PC-9 (cell line): ENCODE measurements at regions not wholly inside any gene's neighbourhood (a gene's known extent, or its start where the extent isn't known, plus 50 kb on each side); places are given as distances from the start of the nearest gene placed in this dataset.

ENCODE experiments used
- CTCF ChIP-seq: fragments of 200-600 bp; sonication (generic); conservative IDR thresholded peaks from 2 replicates; pipeline ENCODE4 v1.6.1; 2017; ENCODE audit warnings: mixed run types, antibody characterized with exemption, mild to moderate bottlenecking, moderate library complexity
- EZH2 ChIP-seq: fragments of 200-600 bp; sonication (generic); IDR thresholded peaks from 2 replicates; pipeline ENCODE4 v1.8.0; 2017; ENCODE audit warnings: antibody characterized with exemption, low read depth

DNA sequence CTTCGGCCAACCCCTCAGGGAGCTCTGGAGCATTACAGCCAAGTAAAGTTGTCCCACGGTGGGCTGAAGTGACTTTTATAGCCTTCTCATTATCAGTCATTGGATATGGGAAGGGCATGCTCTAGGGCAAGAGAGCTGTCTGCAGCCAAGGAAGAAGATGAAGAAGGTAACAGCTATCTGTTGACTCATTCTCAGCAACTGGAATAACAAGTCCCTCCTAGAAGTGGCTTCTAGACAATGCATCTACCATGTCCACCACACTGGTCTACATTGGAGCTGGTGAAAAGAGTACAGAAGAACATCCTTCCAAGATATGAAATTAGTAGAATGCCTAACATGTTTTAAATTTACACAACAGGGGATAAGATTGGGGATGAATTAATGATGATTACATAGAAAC lies 524.2 kb downstream of the ACTL7B start:
- TF ChIP-seq EZH2 = no peak
- no peak for TF ChIP-seq CTCF
